Activated CD8-positive, alpha-beta T cell treated with anti-CD3 and anti-CD28 coated beads for 36 hours (primary cell): ENCODE measurements at regions not wholly inside any gene's neighbourhood (a gene's known extent, or its start where the extent isn't known, plus 50 kb on each side); places are given as distances from the start of the nearest gene placed in this dataset.

ENCODE experiments used
- ATAC-seq: fragments of 200-7000 bp; cut with Tn5 transposase; one replicate; pipeline ENCODE4 v1.10.0; 2021; ENCODE audit warnings: mild to moderate bottlenecking, moderate library complexity
- CTCF ChIA-PET: fragments of 350-600 bp; sonication (Branson Sonifier 250); formaldehyde crosslinking; loops from one replicate; lab custom pipeline; 2021; ENCODE audit warnings: antibody characterized with exemption; lab: Charles Lee
- POLR2A ChIA-PET: fragments of 350-600 bp; sonication (Branson Sonifier 250); formaldehyde crosslinking; loops from one replicate; lab custom pipeline; 2021; ENCODE audit warnings: antibody characterized with exemption; lab: Charles Lee
- DNase-seq: peaks from one replicate; pipeline ENCODE4 v3.0.0-alpha.2; 2020
- H3K27ac Mint-ChIP-seq: one replicate; pipeline ENCODE4 v1.8.0; 2021; ENCODE audit warnings: mild to moderate bottlenecking, mixed read lengths
- H3K27me3 Mint-ChIP-seq: one replicate; pipeline ENCODE4 v1.8.0; 2021; ENCODE audit warnings: mixed read lengths
- H3K36me3 Mint-ChIP-seq: one replicate; pipeline ENCODE4 v1.8.0; 2021; ENCODE audit warnings: low read depth, mixed read lengths
- H3K4me1 Mint-ChIP-seq: one replicate; pipeline ENCODE4 v1.8.0; 2021; ENCODE audit warnings: low read depth, mixed read lengths
- H3K4me3 Mint-ChIP-seq: one replicate; pipeline ENCODE4 v1.8.0; 2021; ENCODE audit warnings: mild to moderate bottlenecking, moderate library complexity, mixed read lengths
- H3K9me3 Mint-ChIP-seq: one replicate; pipeline ENCODE4 v1.8.0; 2021; ENCODE audit warnings: mixed read lengths
- intact Hi-C: fragments of 100-400 bp; cut with micrococcal nuclease; formaldehyde crosslinking; loops from one replicate; pipeline ENCODE4 v1.10.0; 2022
- TF ChIP-seq, protein P1 (sequence below): fragments of 200-600 bp; IDR thresholded peaks from one replicate; pipeline ENCODE4 v1.8.0; 2022; ENCODE audit warnings: antibody characterized with exemption, mild to moderate bottlenecking

DNA sequence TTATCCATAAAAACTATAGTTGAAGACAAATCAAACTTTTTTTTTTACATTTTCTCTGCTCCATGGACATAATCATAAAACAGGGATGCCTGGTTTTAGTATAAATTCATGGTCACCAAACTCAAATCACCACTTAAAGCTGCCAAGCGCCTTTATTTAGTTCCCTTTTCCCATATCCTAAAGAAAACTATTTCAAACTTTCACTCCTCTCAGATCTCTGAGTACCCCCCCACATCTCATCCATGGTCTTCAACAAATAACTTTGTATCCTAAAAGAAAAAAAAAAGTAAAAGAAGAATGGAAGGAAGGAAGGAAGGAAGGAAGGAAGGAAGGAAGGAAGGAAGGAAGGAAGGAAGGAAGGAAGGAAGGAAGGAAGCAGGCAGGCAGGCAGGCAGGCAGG lies 1438.7 kb downstream of the C4orf33 start:
- H3K36me3 Mint-ChIP-seq = no peaks in the 10 kb centered on the region
- ATAC-seq = no peak

DNA sequence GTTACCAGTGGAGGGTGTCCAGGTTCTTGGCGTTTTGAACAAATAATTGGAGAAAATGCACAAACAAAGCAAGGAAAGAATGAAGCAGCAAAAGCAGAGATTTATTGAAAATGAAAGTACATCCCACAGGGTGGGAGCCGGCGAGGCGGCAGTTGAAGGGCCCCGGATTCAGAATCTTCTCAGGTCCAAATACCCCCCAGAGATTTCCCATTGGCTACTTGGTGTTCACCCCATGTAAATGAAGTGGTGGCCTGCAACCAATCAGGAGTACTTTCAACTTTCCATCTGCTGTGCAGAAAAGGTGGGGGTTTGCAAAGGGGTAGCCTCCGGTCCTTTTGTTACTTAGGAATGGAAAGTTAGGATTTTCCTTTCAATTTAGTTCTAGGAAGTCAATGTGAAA lies 1447.0 kb downstream of the C4orf33 start:
- TF ChIP-seq, protein P1, sequence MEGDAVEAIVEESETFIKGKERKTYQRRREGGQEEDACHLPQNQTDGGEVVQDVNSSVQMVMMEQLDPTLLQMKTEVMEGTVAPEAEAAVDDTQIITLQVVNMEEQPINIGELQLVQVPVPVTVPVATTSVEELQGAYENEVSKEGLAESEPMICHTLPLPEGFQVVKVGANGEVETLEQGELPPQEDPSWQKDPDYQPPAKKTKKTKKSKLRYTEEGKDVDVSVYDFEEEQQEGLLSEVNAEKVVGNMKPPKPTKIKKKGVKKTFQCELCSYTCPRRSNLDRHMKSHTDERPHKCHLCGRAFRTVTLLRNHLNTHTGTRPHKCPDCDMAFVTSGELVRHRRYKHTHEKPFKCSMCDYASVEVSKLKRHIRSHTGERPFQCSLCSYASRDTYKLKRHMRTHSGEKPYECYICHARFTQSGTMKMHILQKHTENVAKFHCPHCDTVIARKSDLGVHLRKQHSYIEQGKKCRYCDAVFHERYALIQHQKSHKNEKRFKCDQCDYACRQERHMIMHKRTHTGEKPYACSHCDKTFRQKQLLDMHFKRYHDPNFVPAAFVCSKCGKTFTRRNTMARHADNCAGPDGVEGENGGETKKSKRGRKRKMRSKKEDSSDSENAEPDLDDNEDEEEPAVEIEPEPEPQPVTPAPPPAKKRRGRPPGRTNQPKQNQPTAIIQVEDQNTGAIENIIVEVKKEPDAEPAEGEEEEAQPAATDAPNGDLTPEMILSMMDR = no peak
- H3K27me3 Mint-ChIP-seq = no peaks in the 10 kb centered on the region
- intact Hi-C loops = no loop called here
- ChIA-PET CTCF (no interaction called here), POLR2A (no interaction called here)
- no peak for ATAC-seq
- H3K4me3 Mint-ChIP-seq = no peak overlapping the region
- no peak for DNase-seq
- H3K27ac Mint-ChIP-seq = no peak overlapping the region
- H3K9me3 Mint-ChIP-seq = no peaks in the 10 kb centered on the region
- H3K4me1 Mint-ChIP-seq = no peaks in the 10 kb centered on the region
- no peaks in the 10 kb centered on the region for H3K36me3 Mint-ChIP-seq

More for the DNA sequence above, 1438.7 kb downstream of the C4orf33 start:
- no peak for DNase-seq
- ChIA-PET POLR2A (no interaction called here), CTCF (no interaction called here)
- no peaks in the 10 kb centered on the region for H3K27me3 Mint-ChIP-seq
- no peaks in the 10 kb centered on the region for H3K9me3 Mint-ChIP-seq
- H3K4me3 Mint-ChIP-seq = no peak overlapping the region
- TF ChIP-seq, protein P1 = no peak
- H3K4me1 Mint-ChIP-seq = no peaks in the 10 kb centered on the region
- intact Hi-C loops = no loop called here
- H3K27ac Mint-ChIP-seq = no peak overlapping the region

DNA sequence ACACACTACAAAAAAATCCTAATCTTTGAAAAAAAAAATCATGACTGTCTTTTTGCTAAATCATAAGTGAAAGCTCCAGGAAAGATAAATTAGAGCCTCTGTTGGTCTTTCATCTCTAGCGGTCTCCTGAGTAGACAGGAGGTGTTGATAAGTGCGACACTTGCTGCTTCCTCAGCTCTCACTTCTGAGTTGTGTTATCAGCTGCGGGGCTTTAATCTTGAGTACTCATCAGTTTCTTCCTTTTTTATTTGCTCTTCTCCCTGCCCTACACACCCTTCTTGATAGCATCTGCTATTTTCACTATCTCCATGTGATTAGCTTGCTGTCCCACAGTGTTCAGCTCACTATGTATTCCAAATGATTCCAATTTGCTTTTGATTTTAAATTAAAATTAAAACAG lies 1449.2 kb downstream of the C4orf33 start:
- Mint-ChIP-seq H3K4me3 (no peak overlapping the region), H3K4me1 (no peaks in the 10 kb centered on the region), H3K27ac (no peak overlapping the region), H3K9me3 (no peaks in the 10 kb centered on the region), H3K27me3 (no peaks in the 10 kb centered on the region), H3K36me3 (no peaks in the 10 kb centered on the region)
- intact Hi-C loops = no loop called here
- ATAC-seq (no peak), DNase-seq (no peak)
- TF ChIP-seq, protein P1 = no peak
- ChIA-PET POLR2A (no interaction called here), CTCF (no interaction called here)

DNA sequence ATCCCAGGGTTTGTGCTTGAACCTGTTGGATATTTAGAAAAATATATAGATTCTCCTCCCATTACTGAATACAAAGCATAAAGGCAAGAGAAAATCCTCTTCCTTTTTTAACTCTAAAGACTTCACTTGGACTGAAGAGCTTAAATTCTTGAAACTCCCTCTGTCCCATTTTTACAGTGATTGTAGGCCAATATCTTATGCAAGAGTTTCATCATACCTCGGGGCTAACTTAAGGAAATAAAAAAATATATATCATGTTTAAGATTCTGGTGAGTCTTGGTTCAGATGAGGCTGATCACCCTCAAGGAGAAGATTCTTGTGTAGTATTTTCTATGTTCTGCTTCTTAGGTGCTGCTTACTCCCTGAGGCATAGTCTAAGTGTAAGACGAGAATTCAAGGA lies 1449.6 kb downstream of the C4orf33 start:
- ChIA-PET CTCF (no interaction called here), POLR2A (no interaction called here)
- H3K36me3 Mint-ChIP-seq = no peaks in the 10 kb centered on the region
- H3K4me3 Mint-ChIP-seq = no peak overlapping the region
- H3K9me3 Mint-ChIP-seq = no peaks in the 10 kb centered on the region
- DNase-seq (no peak), ATAC-seq (no peak)
- no peaks in the 10 kb centered on the region for H3K27me3 Mint-ChIP-seq
- no peak overlapping the region for H3K27ac Mint-ChIP-seq
- H3K4me1 Mint-ChIP-seq = no peaks in the 10 kb centered on the region
- TF ChIP-seq, protein P1 = no peak
- intact Hi-C loops = no loop called here

DNA sequence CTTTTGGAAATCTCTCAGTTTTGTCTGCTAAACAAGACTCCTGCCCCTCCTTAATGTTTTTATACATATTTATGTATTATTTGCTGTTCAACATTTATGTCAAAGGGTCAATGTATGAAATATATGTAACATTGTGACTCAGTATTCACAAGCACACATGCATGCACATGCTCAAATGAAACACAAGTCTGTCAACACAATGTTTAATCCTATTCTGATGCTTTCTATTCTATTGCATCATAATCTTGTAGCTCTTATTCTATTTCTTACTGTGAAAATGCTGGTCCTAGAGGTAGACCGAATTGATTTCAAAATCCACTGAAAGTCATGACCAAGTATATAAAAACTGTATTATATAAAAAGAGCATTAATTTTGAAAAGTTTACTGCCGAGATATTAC lies 1463.3 kb downstream of the C4orf33 start:
- POLR2A ChIA-PET = no interaction called here
- intact Hi-C loops = no loop called here
- CTCF ChIA-PET = no interaction called here
- Mint-ChIP-seq H3K4me3 (no peak overlapping the region), H3K27me3 (no peaks in the 10 kb centered on the region), H3K27ac (no peak overlapping the region), H3K9me3 (peaks cover 15% of the 10 kb centered on the region), H3K36me3 (no peaks in the 10 kb centered on the region), H3K4me1 (no peaks in the 10 kb centered on the region)
- TF ChIP-seq, protein P1 = no peak
- ATAC-seq (no peak), DNase-seq (no peak)
